Upper lobe of left lung (tissue), 4 donors: ENCODE measurements at regions not wholly inside any gene's neighbourhood (a gene's known extent, or its start where the extent isn't known, plus 50 kb on each side); places are given as distances from the start of the nearest gene placed in this dataset.

Experiments used
- CTCF ChIP-seq, 6 experiments: fragments of 450-650 bp in 4 of 6; fragments of 200-600 bp in 2 of 6; sonication (generic) in 2 of 6; IDR thresholded peaks; one replicate each; pipeline ENCODE4 v1.5.1; 2016 to 2019; ENCODE audit warnings: antibody characterized with exemption in 6 of 6
- POLR2A ChIP-seq, 4 donors: fragments of 450-650 bp; IDR thresholded peaks; one replicate each; pipeline ENCODE4 v1.5.1; 2016 to 2017; ENCODE audit warnings: antibody characterized with exemption in 4 of 4, mild to moderate bottlenecking in 2 of 4

- TF ChIP-seq POLR2A (IDR thresholded peaks at IDR 0.05) (no peak), CTCF (IDR thresholded peaks at IDR 0.05) (no peak)
Measured at GRCh38 chr10:113305871-113306270, 247.0 kb upstream of the HABP2 start.
